OCI-LY1 (cell line): ENCODE measurements at regions not wholly inside any gene's neighbourhood (a gene's known extent, or its start where the extent isn't known, plus 50 kb on each side); places are given as distances from the start of the nearest gene placed in this dataset.

Source experiments
- H2AFZ ChIP-seq: fragments of 200-600 bp; sonication (generic), shearing (Covaris generic); 2 replicates; pipeline ENCODE4 v1.6.0; 2014; ENCODE audit warnings: antibody characterized with exemption, mild to moderate bottlenecking, low read length
- H3F3A ChIP-seq: fragments of 200-600 bp; sonication (generic), shearing (Covaris generic); 2 replicates; pipeline ENCODE4 v1.6.0; 2014; ENCODE audit warnings: mild to moderate bottlenecking, antibody characterized with exemption, low read length, moderate library complexity; ENCODE audit not compliant: insufficient read depth
- H3K27ac ChIP-seq: fragments of 200-600 bp; sonication (generic); 2 replicates; pipeline ENCODE4 v1.5.1; 2014; ENCODE audit warnings: low read length, mixed run types, mild to moderate bottlenecking, low read depth; ENCODE audit not compliant: poor library complexity, severe bottlenecking
- H3K27me3 ChIP-seq: fragments of 200-600 bp; sonication (generic); 2 replicates; pipeline ENCODE4 v1.6.0; 2014; ENCODE audit warnings: antibody characterized with exemption, mild to moderate bottlenecking, low read length, moderate library complexity; ENCODE audit not compliant: insufficient read depth
- H3K36me3 ChIP-seq: fragments of 200-600 bp; sonication (generic); 2 replicates; pipeline ENCODE4 v1.6.1; 2014; ENCODE audit warnings: mild to moderate bottlenecking, antibody characterized with exemption, low read length, moderate library complexity, mixed read lengths; ENCODE audit not compliant: insufficient read depth
- H3K4me1 ChIP-seq: fragments of 200-600 bp; sonication (generic); 2 replicates; pipeline ENCODE4 v1.5.1; 2014; ENCODE audit warnings: mild to moderate bottlenecking, low read length, moderate library complexity; ENCODE audit not compliant: insufficient read depth, severe bottlenecking
- H3K4me2 ChIP-seq: fragments of 200-600 bp; sonication (generic), shearing (Covaris generic); 2 replicates; pipeline ENCODE4 v1.6.1; 2014; ENCODE audit warnings: low read length
- H3K4me3 ChIP-seq: fragments of 200-600 bp; sonication (generic); 2 replicates; pipeline ENCODE4 v1.5.1; 2014; ENCODE audit warnings: low read length, low read depth, mild to moderate bottlenecking, mixed read lengths; ENCODE audit not compliant: poor library complexity, severe bottlenecking
- H3K79me2 ChIP-seq: fragments of 200-600 bp; shearing (Covaris generic); 2 replicates; pipeline ENCODE4 v1.6.1; 2016; ENCODE audit warnings: mixed run types, low read length, mixed read lengths; ENCODE audit not compliant: insufficient read depth
- H3K9ac ChIP-seq: fragments of 200-600 bp; sonication (generic), shearing (Covaris generic); 2 replicates; pipeline ENCODE4 v1.6.1; 2014; ENCODE audit warnings: mild to moderate bottlenecking, low read length, mixed read lengths
- H3K9me2 ChIP-seq: fragments of 200-600 bp; sonication (generic), shearing (Covaris generic); 2 replicates; pipeline ENCODE4 v1.6.1; 2014; ENCODE audit warnings: low read depth, mild to moderate bottlenecking, low read length, mixed read lengths
- H3K9me3 ChIP-seq: fragments of 200-600 bp; shearing (Covaris generic); 2 replicates; pipeline ENCODE4 v1.6.1; 2014; ENCODE audit warnings: low read length, mixed read lengths
- H4K20me1 ChIP-seq: fragments of 200-600 bp; sonication (generic), shearing (Covaris generic); 2 replicates; pipeline ENCODE4 v1.6.0; 2016; ENCODE audit warnings: mild to moderate bottlenecking, low read length; ENCODE audit not compliant: insufficient read depth
- CTCF ChIP-seq: fragments of 200-600 bp; sonication (generic), shearing (Covaris generic); IDR thresholded peaks from 2 replicates; pipeline ENCODE4 v1.5.1; 2017; ENCODE audit warnings: mild to moderate bottlenecking, antibody characterized with exemption, low read length, moderate library complexity, mixed read lengths
- EZH2 ChIP-seq: fragments of 200-600 bp; sonication (generic), shearing (Covaris generic); IDR thresholded peaks from 2 replicates; pipeline ENCODE4 v1.8.0; 2017; ENCODE audit warnings: borderline replicate concordance, mixed run types, mild to moderate bottlenecking, antibody characterized with exemption, low read length, moderate library complexity, mixed read lengths

- no peak overlapping the region for H3K9ac ChIP-seq
Observed at GRCh38 chr11:43261775-43262174, 50.0 kb upstream of the API5 start.

More at GRCh38 chr11:43261775-43262174, 50.0 kb upstream of the API5 start:
- Histone ChIP-seq H3K9me3 (no peaks in the 10 kb centered on the region), H3K4me2 (no peak overlapping the region), H3K27ac (no peak overlapping the region), H3K9me2 (no peaks in the 10 kb centered on the region), H2AFZ (no peak overlapping the region), H3K4me3 (no peak overlapping the region), H3F3A (no peaks in the 10 kb centered on the region), H4K20me1 (no peaks in the 10 kb centered on the region), H3K79me2 (no peaks in the 10 kb centered on the region), H3K36me3 (no peaks in the 10 kb centered on the region), H3K27me3 (no peaks in the 10 kb centered on the region), H3K4me1 (no peaks in the 10 kb centered on the region)
- no peak for TF ChIP-seq CTCF
- TF ChIP-seq EZH2 = no peak
